IMR-90 (cell line): ENCODE measurements at regions not wholly inside any gene's neighbourhood (a gene's known extent, or its start where the extent isn't known, plus 50 kb on each side); places are given as distances from the start of the nearest gene placed in this dataset.
"Not testable (repeated sequence)": the region's sequence is repeated elsewhere in the genome, so short reads cannot be mapped to it uniquely, and the experiment has no call there.

Experiments
- BHLHE40 ChIP-seq: fragments of 150-350 bp; IDR thresholded peaks from 2 replicates; pipeline ENCODE4 v1.6.1; 2016; ENCODE audit warnings: mild to moderate bottlenecking, low read depth, low read length
- CHD1 ChIP-seq: IDR thresholded peaks from 2 replicates; pipeline ENCODE4 v1.6.1; 2012; ENCODE audit warnings: low read depth, low read length, improper control_type of control experiment
- CTCF ChIP-seq: conservative IDR thresholded peaks from 2 replicates; pipeline ENCODE4 v1.5.1; 2012; ENCODE audit warnings: mild to moderate bottlenecking, low read depth, low read length, improper control_type of control experiment
- ELK1 ChIP-seq: fragments of 150-350 bp; IDR thresholded peaks from 2 replicates; pipeline ENCODE4 v1.6.1; 2016; ENCODE audit warnings: low read depth, mild to moderate bottlenecking, low read length, moderate library complexity, borderline replicate concordance
- FOS ChIP-seq: fragments of 150-350 bp; IDR thresholded peaks from 2 replicates; pipeline ENCODE4 v1.6.1; 2016; ENCODE audit warnings: low read depth, low read length
- MAFK ChIP-seq: IDR thresholded peaks from 2 replicates; pipeline ENCODE4 v1.6.1; 2012; ENCODE audit warnings: low read depth, low read length, improper control_type of control experiment
- MAZ ChIP-seq: IDR thresholded peaks from 2 replicates; pipeline ENCODE4 v1.6.1; 2012; ENCODE audit warnings: low read depth, mild to moderate bottlenecking, low read length, improper control_type of control experiment, moderate library complexity, borderline replicate concordance
- MXI1 ChIP-seq: IDR thresholded peaks from 2 replicates; pipeline ENCODE4 v1.6.1; 2012; ENCODE audit warnings: low read depth, mild to moderate bottlenecking, low read length, moderate library complexity, borderline replicate concordance
- NFE2L2 ChIP-seq: fragments of 150-350 bp; IDR thresholded peaks from 2 replicates; pipeline ENCODE4 v1.6.1; 2016; ENCODE audit warnings: low read depth, mild to moderate bottlenecking, low read length
- POLR2A ChIP-seq: IDR thresholded peaks from 2 replicates; pipeline ENCODE4 v1.6.1; 2012; ENCODE audit warnings: mild to moderate bottlenecking, low read depth, low read length
- RAD21 ChIP-seq: IDR thresholded peaks from 2 replicates; pipeline ENCODE4 v1.6.1; 2012; ENCODE audit warnings: low read length, improper control_type of control experiment
- RCOR1 ChIP-seq: IDR thresholded peaks from 2 replicates; pipeline ENCODE4 v1.6.1; 2012; ENCODE audit warnings: mild to moderate bottlenecking, low read length, improper control_type of control experiment; ENCODE audit not compliant: insufficient replicate concordance
- SMC3 ChIP-seq: fragments of 150-350 bp; IDR thresholded peaks from 2 replicates; pipeline ENCODE4 v1.6.1; 2016; ENCODE audit warnings: low read depth, mild to moderate bottlenecking, antibody characterized with exemption, low read length, moderate library complexity
- USF2 ChIP-seq: fragments of 150-350 bp; IDR thresholded peaks from 2 replicates; pipeline ENCODE4 v1.6.1; 2017; ENCODE audit warnings: mild to moderate bottlenecking, antibody characterized with exemption, low read length, low read depth

GRCh38 chr9:42431616-42432010 is 248.2 kb downstream of the SPATA31A6 start:
- TF ChIP-seq POLR2A, CTCF, RCOR1, ELK1, USF2, FOS, MAFK, MAZ, NFE2L2, RAD21, SMC3, MXI1, BHLHE40, CHD1: not testable (repeated sequence)
